ENCODE measurements at regions not wholly inside any gene's neighbourhood (a gene's known extent, or its start where the extent isn't known, plus 50 kb on each side); places are given as distances from the start of the nearest gene placed in this dataset.

DNA sequence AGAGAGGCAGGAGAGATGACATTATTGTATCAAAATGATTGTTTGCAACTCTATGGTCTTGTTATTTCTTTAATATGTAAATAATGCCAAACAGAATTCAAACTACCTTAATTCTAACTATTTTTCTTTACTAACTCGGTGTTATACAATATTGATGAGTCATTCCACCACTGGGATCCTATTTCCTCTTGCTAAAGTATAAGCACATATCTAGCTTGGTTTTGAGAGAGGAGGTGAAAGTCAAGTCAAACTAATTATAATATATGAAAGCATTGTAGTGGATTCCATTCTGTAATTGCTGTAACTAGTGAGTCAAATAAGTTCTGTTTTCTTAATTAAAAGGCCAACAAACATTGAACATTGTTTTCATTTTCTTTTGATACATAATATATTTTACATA is 837.6 kb downstream of the PDHA2 start:
- POLR2A ChIA-PET: no interaction called here
- no peak for DNase-seq (ENCODE audit: low read depth, low spot score)

DNA sequence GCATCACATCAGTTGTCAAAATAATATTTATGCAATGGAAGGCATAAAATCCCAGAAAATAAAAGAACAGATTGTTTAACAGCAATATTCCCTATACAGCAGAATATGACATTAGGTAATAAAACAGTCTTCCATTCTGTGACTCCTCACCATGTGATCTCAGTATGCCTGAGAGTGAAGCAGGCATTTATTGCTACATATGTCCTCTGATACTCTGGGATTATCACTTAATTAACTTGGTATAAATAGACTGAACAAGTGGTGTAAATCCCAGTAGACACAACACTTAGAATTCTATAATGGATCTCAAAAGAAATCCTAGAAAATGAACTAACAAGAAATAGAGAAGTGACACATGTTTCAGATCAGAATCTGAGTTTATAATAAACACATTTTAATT is 841.3 kb downstream of the PDHA2 start:
- in situ Hi-C loops (cut with HindIII; ENCODE audit: low pct_unique_long_range_greater_than_20kb, low sequenced_read_pairs) (no loop called here), intact Hi-C loops (cut with micrococcal nuclease; ENCODE audit: unreplicated experiment) (no loop called here)
- Histone ChIP-seq H3K9me3 (ENCODE audit: control insufficient read depth, insufficient read depth, low read depth, low read length) (no peaks in the 10 kb centered on the region), H3K27ac (ENCODE audit: low read length) (no peak overlapping the region), H3K36me3 (ENCODE audit: control insufficient read depth, insufficient read depth, low read length) (no peaks in the 10 kb centered on the region), H3K4me1 (ENCODE audit: control insufficient read depth, insufficient read depth, low read length) (no peaks in the 10 kb centered on the region), H3K27me3 (ENCODE audit: control insufficient read depth, insufficient read depth, low read length) (no peaks in the 10 kb centered on the region), H3K4me3 (ENCODE audit: low read depth in 2 of 2, low read length in 2 of 2) (no peak overlapping the region)
- ChIA-PET POLR2A (no interaction called here), CTCF (no interaction called here)
- TF ChIP-seq TCF7L2 (IDR thresholded peaks at IDR 0.05; ENCODE audit: low read depth, low read length) (no peak), POLR2AphosphoS5 (IDR thresholded peaks at IDR 0.05; ENCODE audit: low read depth, low read length) (no peak), SIN3A (IDR thresholded peaks at IDR 0.05; ENCODE audit: borderline replicate concordance, insufficient read depth, low read depth, low read length) (no peak)
- TF ChIP-seq, protein P1, sequence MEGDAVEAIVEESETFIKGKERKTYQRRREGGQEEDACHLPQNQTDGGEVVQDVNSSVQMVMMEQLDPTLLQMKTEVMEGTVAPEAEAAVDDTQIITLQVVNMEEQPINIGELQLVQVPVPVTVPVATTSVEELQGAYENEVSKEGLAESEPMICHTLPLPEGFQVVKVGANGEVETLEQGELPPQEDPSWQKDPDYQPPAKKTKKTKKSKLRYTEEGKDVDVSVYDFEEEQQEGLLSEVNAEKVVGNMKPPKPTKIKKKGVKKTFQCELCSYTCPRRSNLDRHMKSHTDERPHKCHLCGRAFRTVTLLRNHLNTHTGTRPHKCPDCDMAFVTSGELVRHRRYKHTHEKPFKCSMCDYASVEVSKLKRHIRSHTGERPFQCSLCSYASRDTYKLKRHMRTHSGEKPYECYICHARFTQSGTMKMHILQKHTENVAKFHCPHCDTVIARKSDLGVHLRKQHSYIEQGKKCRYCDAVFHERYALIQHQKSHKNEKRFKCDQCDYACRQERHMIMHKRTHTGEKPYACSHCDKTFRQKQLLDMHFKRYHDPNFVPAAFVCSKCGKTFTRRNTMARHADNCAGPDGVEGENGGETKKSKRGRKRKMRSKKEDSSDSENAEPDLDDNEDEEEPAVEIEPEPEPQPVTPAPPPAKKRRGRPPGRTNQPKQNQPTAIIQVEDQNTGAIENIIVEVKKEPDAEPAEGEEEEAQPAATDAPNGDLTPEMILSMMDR (IDR thresholded peaks at IDR 0.05): no peak
- TF ChIP-seq, protein P2, sequence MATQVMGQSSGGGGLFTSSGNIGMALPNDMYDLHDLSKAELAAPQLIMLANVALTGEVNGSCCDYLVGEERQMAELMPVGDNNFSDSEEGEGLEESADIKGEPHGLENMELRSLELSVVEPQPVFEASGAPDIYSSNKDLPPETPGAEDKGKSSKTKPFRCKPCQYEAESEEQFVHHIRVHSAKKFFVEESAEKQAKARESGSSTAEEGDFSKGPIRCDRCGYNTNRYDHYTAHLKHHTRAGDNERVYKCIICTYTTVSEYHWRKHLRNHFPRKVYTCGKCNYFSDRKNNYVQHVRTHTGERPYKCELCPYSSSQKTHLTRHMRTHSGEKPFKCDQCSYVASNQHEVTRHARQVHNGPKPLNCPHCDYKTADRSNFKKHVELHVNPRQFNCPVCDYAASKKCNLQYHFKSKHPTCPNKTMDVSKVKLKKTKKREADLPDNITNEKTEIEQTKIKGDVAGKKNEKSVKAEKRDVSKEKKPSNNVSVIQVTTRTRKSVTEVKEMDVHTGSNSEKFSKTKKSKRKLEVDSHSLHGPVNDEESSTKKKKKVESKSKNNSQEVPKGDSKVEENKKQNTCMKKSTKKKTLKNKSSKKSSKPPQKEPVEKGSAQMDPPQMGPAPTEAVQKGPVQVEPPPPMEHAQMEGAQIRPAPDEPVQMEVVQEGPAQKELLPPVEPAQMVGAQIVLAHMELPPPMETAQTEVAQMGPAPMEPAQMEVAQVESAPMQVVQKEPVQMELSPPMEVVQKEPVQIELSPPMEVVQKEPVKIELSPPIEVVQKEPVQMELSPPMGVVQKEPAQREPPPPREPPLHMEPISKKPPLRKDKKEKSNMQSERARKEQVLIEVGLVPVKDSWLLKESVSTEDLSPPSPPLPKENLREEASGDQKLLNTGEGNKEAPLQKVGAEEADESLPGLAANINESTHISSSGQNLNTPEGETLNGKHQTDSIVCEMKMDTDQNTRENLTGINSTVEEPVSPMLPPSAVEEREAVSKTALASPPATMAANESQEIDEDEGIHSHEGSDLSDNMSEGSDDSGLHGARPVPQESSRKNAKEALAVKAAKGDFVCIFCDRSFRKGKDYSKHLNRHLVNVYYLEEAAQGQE (IDR thresholded peaks at IDR 0.05; ENCODE audit: insufficient read depth in 1 of 2, low read depth in 2 of 2, low read length in 1 of 2): no peak
- no TSS peak for BruUV-seq (replicated peaks)
- DNase-seq (ENCODE audit: low read depth, low spot score) (no peak), ATAC-seq (no peak)

More for the DNA sequence above, 837.6 kb downstream of the PDHA2 start:
- Histone ChIP-seq H3K4me3 (ENCODE audit: low read depth in 2 of 2, low read length in 2 of 2) (no peak overlapping the region), H3K9me3 (ENCODE audit: control insufficient read depth, insufficient read depth, low read depth, low read length) (no peaks in the 10 kb centered on the region), H3K27me3 (ENCODE audit: control insufficient read depth, insufficient read depth, low read length) (no peaks in the 10 kb centered on the region), H3K4me1 (ENCODE audit: control insufficient read depth, insufficient read depth, low read length) (no peaks in the 10 kb centered on the region), H3K27ac (ENCODE audit: low read length) (no peak overlapping the region), H3K36me3 (ENCODE audit: control insufficient read depth, insufficient read depth, low read length) (no peaks in the 10 kb centered on the region)
- ATAC-seq: no peak
- BruUV-seq (replicated peaks): no TSS peak
- intact Hi-C loops (cut with micrococcal nuclease; ENCODE audit: unreplicated experiment) (no loop called here), in situ Hi-C loops (cut with HindIII; ENCODE audit: low pct_unique_long_range_greater_than_20kb, low sequenced_read_pairs) (no loop called here)
- no peak for TF ChIP-seq POLR2AphosphoS5 (IDR thresholded peaks at IDR 0.05; ENCODE audit: low read depth, low read length)
- no peak for TF ChIP-seq TCF7L2 (IDR thresholded peaks at IDR 0.05; ENCODE audit: low read depth, low read length)
- TF ChIP-seq SIN3A (IDR thresholded peaks at IDR 0.05; ENCODE audit: borderline replicate concordance, insufficient read depth, low read depth, low read length): no peak
- TF ChIP-seq, protein P1 (IDR thresholded peaks at IDR 0.05): no peak
- TF ChIP-seq, protein P2 (IDR thresholded peaks at IDR 0.05; ENCODE audit: insufficient read depth in 1 of 2, low read depth in 2 of 2, low read length in 1 of 2): no peak
- CTCF ChIA-PET: no interaction called here

All from Panc1 (cell line).